SK-N-SH treated with all-trans-retinoic acid at 6 μM for 48 hours (cell line): ENCODE measurements at regions not wholly inside any gene's neighbourhood (a gene's known extent, or its start where the extent isn't known, plus 50 kb on each side); places are given as distances from the start of the nearest gene placed in this dataset.

Experiments
- ARNTL ChIP-seq: fragments of 450-650 bp; formaldehyde crosslinking; IDR thresholded peaks from 2 replicates; pipeline ENCODE4 v1.5.0; 2020; ENCODE audit warnings: low read depth, mild to moderate bottlenecking, moderate library complexity, borderline replicate concordance
- TOX ChIP-seq: fragments of 250-450 bp; sonication (Bioruptor Pico); IDR thresholded peaks from 2 replicates; pipeline ENCODE4 v1.8.0; 2021; ENCODE audit warnings: mild to moderate bottlenecking, moderate library complexity, borderline replicate concordance
- ZNF70 ChIP-seq: fragments of 450-650 bp; formaldehyde crosslinking; IDR thresholded peaks from 2 replicates; pipeline ENCODE4 v1.5.0; 2020; ENCODE audit warnings: mild to moderate bottlenecking, moderate library complexity
- ZNF8 ChIP-seq: fragments of 450-650 bp; formaldehyde crosslinking; IDR thresholded peaks from 2 replicates; pipeline ENCODE4 v1.5.0; 2020; ENCODE audit warnings: mild to moderate bottlenecking, moderate library complexity

- no peak for TF ChIP-seq TOX (CRISPR knock-in tag)
- TF ChIP-seq ZNF70 (CRISPR knock-in tag): no peak
- no peak for TF ChIP-seq ARNTL (CRISPR knock-in tag)
- TF ChIP-seq ZNF8 (CRISPR knock-in tag): no peak
These were observed 101.4 kb upstream of the UMPS start for GRCh38 chr3:124628863-124629262.
